ENCODE measurements at regions not wholly inside any gene's neighbourhood (a gene's known extent, or its start where the extent isn't known, plus 50 kb on each side); places are given as distances from the start of the nearest gene placed in this dataset.

DNA sequence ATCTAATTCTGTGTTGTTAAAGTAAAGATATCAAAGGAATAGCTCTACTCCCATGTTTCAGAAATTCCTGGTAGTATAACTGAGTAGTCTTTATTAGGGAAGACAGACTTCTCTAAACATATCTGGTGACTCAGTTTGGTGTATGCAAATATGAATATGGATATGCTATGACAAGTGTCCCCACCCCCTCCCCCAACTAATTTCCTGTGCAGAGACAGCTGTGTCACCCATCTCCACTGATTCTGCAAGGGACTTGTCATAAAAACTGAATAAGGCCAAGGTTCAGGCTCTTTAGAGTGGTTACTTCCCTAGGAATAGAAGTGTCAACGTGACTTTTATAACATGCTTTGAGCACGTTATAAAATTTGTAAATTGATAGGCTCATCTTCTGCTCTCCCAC lies 429.1 kb downstream of the DAD1 start:
- Histone ChIP-seq H3K4me3 (no peak overlapping the region), H3K9me3 (no peaks in the 10 kb centered on the region), H3K27me3 (no peaks in the 10 kb centered on the region), H3K27ac (no peak overlapping the region), H3K36me3 (no peaks in the 10 kb centered on the region), H3K4me1 (no peaks in the 10 kb centered on the region)
- intact Hi-C loops (cut with DNase I), result no loop called here
- DNase-seq (ENCODE audit: extremely low spot score in 2 of 2), result no peak
- TF ChIP-seq POLR2A (IDR thresholded peaks at IDR 0.05) (no peak), POLR2AphosphoS5 (IDR thresholded peaks at IDR 0.05; ENCODE audit: insufficient read depth in 1 of 2, low read depth in 1 of 2) (no peak)
- TF ChIP-seq, protein P1, sequence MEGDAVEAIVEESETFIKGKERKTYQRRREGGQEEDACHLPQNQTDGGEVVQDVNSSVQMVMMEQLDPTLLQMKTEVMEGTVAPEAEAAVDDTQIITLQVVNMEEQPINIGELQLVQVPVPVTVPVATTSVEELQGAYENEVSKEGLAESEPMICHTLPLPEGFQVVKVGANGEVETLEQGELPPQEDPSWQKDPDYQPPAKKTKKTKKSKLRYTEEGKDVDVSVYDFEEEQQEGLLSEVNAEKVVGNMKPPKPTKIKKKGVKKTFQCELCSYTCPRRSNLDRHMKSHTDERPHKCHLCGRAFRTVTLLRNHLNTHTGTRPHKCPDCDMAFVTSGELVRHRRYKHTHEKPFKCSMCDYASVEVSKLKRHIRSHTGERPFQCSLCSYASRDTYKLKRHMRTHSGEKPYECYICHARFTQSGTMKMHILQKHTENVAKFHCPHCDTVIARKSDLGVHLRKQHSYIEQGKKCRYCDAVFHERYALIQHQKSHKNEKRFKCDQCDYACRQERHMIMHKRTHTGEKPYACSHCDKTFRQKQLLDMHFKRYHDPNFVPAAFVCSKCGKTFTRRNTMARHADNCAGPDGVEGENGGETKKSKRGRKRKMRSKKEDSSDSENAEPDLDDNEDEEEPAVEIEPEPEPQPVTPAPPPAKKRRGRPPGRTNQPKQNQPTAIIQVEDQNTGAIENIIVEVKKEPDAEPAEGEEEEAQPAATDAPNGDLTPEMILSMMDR (IDR thresholded peaks at IDR 0.05), result no peak

DNA sequence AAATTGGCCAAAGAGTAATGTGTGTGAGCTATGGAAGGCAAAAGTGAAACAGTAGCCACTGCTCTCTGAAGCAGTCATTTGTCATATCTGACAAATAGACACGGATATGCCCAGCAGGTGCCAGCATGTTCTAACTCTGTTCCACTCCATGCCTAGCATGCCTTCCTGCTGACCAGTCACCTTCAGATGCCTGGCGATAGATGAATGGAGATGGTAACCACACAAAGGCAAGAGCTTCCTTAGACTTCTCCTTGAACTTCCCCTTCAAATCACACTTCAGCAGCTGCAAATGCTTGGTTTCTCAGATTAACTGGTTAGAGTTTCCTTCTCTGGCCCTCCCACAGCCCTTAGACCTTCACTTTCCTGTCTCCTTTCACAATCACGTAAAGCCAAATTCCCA lies 429.9 kb downstream of the DAD1 start:
- no peaks in the 10 kb centered on the region for H3K27me3 ChIP-seq
- H3K4me3 ChIP-seq, result no peak overlapping the region
- TF ChIP-seq POLR2A (IDR thresholded peaks at IDR 0.05), result no peak
- no peaks in the 10 kb centered on the region for H3K9me3 ChIP-seq
- H3K36me3 ChIP-seq, result no peaks in the 10 kb centered on the region
- intact Hi-C loops (cut with DNase I), result no loop called here
- H3K27ac ChIP-seq, result no peak overlapping the region
- no peak for DNase-seq (ENCODE audit: extremely low spot score in 2 of 2)
- H3K4me1 ChIP-seq, result no peaks in the 10 kb centered on the region

DNA sequence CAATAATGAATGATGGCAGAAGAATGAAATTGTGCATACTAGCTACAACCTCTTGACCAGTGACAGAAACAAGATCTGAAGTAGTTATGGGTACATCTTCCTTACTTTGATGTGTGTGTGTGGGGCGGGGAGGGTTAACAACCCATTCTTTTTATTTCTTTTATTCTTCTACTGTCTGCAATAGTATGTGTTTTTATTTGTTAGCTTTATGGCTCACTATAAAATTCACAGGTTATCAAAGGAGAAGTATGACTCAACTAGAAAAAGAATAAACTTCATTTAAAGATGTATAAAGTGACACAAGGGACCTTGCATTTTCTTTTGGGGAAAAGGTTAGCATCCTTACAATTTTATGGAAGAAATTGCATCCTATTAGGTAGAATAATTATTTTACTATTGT lies 430.5 kb downstream of the DAD1 start:
- no peaks in the 10 kb centered on the region for H3K36me3 ChIP-seq
- H3K9me3 ChIP-seq, result no peaks in the 10 kb centered on the region
- H3K27me3 ChIP-seq, result no peaks in the 10 kb centered on the region
- H3K27ac ChIP-seq, result no peak overlapping the region
- no peak for TF ChIP-seq POLR2A (IDR thresholded peaks at IDR 0.05)
- TF ChIP-seq POLR2AphosphoS5 (IDR thresholded peaks at IDR 0.05; ENCODE audit: insufficient read depth in 1 of 2, low read depth in 1 of 2), result no peak
- TF ChIP-seq, protein P1 (IDR thresholded peaks at IDR 0.05), result no peak
- intact Hi-C loops (cut with DNase I), result no loop called here
- DNase-seq (ENCODE audit: extremely low spot score in 2 of 2), result no peak
- no peaks in the 10 kb centered on the region for H3K4me1 ChIP-seq
- H3K4me3 ChIP-seq, result no peak overlapping the region

DNA sequence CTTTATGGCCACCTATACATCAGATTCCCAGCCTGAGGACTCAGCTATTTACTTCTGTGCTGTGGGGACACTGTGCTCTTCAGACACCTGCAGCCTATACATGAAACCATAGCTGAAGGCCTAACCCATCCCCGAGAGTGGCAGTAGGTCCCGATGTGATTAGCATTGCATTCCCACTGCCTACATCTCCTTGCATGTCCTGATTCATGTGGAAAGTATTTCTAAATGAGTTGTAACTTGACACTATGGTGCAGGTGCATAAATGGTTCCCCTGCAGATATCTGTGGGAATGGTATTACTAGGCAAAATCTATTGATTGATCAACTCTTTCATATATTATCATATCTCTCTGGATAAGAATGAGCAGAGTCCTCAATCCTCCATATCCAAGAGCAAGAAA lies 433.5 kb downstream of the DAD1 start:
- H3K27me3 ChIP-seq, result no peaks in the 10 kb centered on the region
- H3K9me3 ChIP-seq, result no peaks in the 10 kb centered on the region
- H3K27ac ChIP-seq, result no peak overlapping the region
- intact Hi-C loops (cut with DNase I), result no loop called here
- H3K4me1 ChIP-seq, result no peaks in the 10 kb centered on the region
- no peak overlapping the region for H3K4me3 ChIP-seq
- TF ChIP-seq POLR2AphosphoS5 (IDR thresholded peaks at IDR 0.05; ENCODE audit: insufficient read depth in 1 of 2, low read depth in 1 of 2), result no peak
- TF ChIP-seq, protein P1 (IDR thresholded peaks at IDR 0.05), result no peak
- TF ChIP-seq POLR2A (IDR thresholded peaks at IDR 0.05), result no peak
- DNase-seq (ENCODE audit: extremely low spot score in 2 of 2), result no peak
- H3K36me3 ChIP-seq, result no peaks in the 10 kb centered on the region

DNA sequence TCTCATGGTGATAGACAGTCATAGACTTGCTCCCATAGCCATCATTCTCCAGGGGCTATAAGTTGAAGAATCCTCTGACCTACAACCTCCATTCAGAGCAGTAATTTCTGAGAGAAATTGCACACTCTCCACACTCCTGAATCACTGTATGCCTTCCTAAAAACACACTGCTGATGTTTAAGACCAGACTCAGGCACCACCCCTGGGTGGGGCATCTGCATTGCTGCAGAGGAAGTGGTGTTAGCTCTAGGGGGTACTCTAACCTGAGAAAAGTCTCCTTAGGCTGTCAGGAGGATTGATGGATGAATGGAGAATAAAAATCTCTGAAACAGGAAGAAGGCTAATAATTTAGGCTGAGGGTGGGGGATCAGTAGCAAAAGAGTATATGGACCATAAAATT lies 436.1 kb downstream of the DAD1 start:
- H3K27me3 ChIP-seq, result no peaks in the 10 kb centered on the region
- intact Hi-C loops (cut with DNase I), result no loop called here
- H3K4me1 ChIP-seq, result no peaks in the 10 kb centered on the region
- H3K4me3 ChIP-seq, result no peak overlapping the region
- no peaks in the 10 kb centered on the region for H3K36me3 ChIP-seq
- DNase-seq (ENCODE audit: extremely low spot score in 2 of 2), result no peak
- TF ChIP-seq, protein P1 (IDR thresholded peaks at IDR 0.05), result no peak
- H3K9me3 ChIP-seq, result no peaks in the 10 kb centered on the region
- H3K27ac ChIP-seq, result no peak overlapping the region

All from vagina (tissue), 2 donors.